ENCODE measurements at regions not wholly inside any gene's neighbourhood (a gene's known extent, or its start where the extent isn't known, plus 50 kb on each side); places are given as distances from the start of the nearest gene placed in this dataset.

GRCh38 chr3:177832880-177833279 is 635.6 kb upstream of the TBL1XR1 start (continued):
- TF ChIP-seq TEAD4 (IDR thresholded peaks at IDR 0.05; ENCODE audit: low read depth, low read length) = no peak
- TF ChIP-seq TCF12 (IDR thresholded peaks at IDR 0.05; ENCODE audit: low read depth, low read length) = no peak
- TF ChIP-seq CHD1 (IDR thresholded peaks at IDR 0.05; ENCODE audit: low read depth, low read length) = no peak
- no peak for TF ChIP-seq POU5F1 (IDR thresholded peaks at IDR 0.05; ENCODE audit: low read depth, low read length)
